Ureter (tissue), 1 donor: ENCODE measurements at regions not wholly inside any gene's neighbourhood (a gene's known extent, or its start where the extent isn't known, plus 50 kb on each side); places are given as distances from the start of the nearest gene placed in this dataset.
"Not testable (repeated sequence)": the region's sequence is repeated elsewhere in the genome, so short reads cannot be mapped to it uniquely, and the experiment has no call there.

Experiments used
- DNase-seq: peaks from one replicate; pipeline ENCODE4 v3.0.0-alpha.2; 2020; ENCODE audit warnings: low spot score
- donor health status: DM: yes; HTN: yes; CAD: no.

- DNase-seq: no peak
These were observed 120.6 kb upstream of the S1PR3 start for GRCh38 chr9:88870627-88871026.

GRCh38 chr9:88871669-88872068 lies 119.6 kb upstream of the S1PR3 start:
- DNase-seq: no peak

GRCh38 chr9:88872192-88872946 lies 118.9 kb upstream of the S1PR3 start:
- no peak for DNase-seq

GRCh38 chr9:88873635-88874034 lies 117.6 kb upstream of the S1PR3 start:
- no peak for DNase-seq

GRCh38 chr9:88874391-88874790 lies 116.9 kb upstream of the S1PR3 start:
- no peak for DNase-seq

GRCh38 chr9:88875400-88876120 lies 115.7 kb upstream of the S1PR3 start:
- DNase-seq: no peak

- DNase-seq: no peak
These were observed 111.1 kb upstream of the S1PR3 start for GRCh38 chr9:88880199-88880598.

GRCh38 chr9:88884291-88884690 lies 107.0 kb upstream of the S1PR3 start:
- DNase-seq: not testable (repeated sequence)

GRCh38 chr9:88886762-88887161 lies 104.5 kb upstream of the S1PR3 start:
- not testable (repeated sequence) for DNase-seq

- DNase-seq: no peak
These were observed 101.9 kb upstream of the S1PR3 start for GRCh38 chr9:88889386-88889785.

GRCh38 chr9:88890546-88890945 lies 100.7 kb upstream of the S1PR3 start:
- DNase-seq: no peak

GRCh38 chr9:88891040-88891439 lies 100.2 kb upstream of the S1PR3 start:
- no peak for DNase-seq

- no peak for DNase-seq
These were observed 98.5 kb upstream of the S1PR3 start for GRCh38 chr9:88892724-88893123.

GRCh38 chr9:88897081-88897480 lies 94.2 kb upstream of the S1PR3 start:
- no peak for DNase-seq

GRCh38 chr9:88898039-88898720 lies 93.1 kb upstream of the S1PR3 start:
- no peak for DNase-seq

GRCh38 chr9:88905506-88905905 lies 85.8 kb upstream of the S1PR3 start:
- no peak for DNase-seq

- DNase-seq: no peak
These were observed 75.4 kb upstream of the S1PR3 start for GRCh38 chr9:88915916-88916315.

- DNase-seq: no peak
These were observed 74.4 kb upstream of the S1PR3 start for GRCh38 chr9:88916894-88917293.

- no peak for DNase-seq
These were observed 73.9 kb upstream of the S1PR3 start for GRCh38 chr9:88917375-88917774.

- not testable (repeated sequence) for DNase-seq
These were observed 72.7 kb upstream of the S1PR3 start for GRCh38 chr9:88918537-88918936.

- no peak for DNase-seq
These were observed 70.6 kb upstream of the S1PR3 start for GRCh38 chr9:88920645-88921044.

- no peak for DNase-seq
These were observed 69.2 kb upstream of the S1PR3 start for GRCh38 chr9:88922091-88922490.

- DNase-seq: no peak
These were observed 68.2 kb upstream of the S1PR3 start for GRCh38 chr9:88923092-88923491.
